ENCODE measurements at regions not wholly inside any gene's neighbourhood (a gene's known extent, or its start where the extent isn't known, plus 50 kb on each side); places are given as distances from the start of the nearest gene placed in this dataset.

DNA sequence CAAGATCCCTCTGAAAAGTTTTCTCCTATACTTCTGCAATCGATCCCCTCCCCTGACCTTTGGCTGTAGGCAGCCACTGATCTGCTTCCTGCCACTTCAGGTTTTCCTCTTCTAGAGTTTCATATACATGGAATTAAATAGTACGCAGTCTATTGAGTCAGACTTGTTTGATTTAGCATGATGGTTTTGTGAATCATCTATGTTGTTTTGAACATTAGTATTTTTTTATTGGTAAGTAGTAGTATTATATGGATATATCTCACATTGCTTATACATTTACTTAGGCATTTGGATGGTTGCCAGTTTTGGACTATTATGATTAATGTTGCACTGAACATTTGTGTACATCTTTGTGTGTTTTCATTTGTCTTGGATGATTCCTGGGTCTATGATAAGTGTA, 518.0 kb downstream of the CD109 start:
- TF ChIP-seq, protein P1, sequence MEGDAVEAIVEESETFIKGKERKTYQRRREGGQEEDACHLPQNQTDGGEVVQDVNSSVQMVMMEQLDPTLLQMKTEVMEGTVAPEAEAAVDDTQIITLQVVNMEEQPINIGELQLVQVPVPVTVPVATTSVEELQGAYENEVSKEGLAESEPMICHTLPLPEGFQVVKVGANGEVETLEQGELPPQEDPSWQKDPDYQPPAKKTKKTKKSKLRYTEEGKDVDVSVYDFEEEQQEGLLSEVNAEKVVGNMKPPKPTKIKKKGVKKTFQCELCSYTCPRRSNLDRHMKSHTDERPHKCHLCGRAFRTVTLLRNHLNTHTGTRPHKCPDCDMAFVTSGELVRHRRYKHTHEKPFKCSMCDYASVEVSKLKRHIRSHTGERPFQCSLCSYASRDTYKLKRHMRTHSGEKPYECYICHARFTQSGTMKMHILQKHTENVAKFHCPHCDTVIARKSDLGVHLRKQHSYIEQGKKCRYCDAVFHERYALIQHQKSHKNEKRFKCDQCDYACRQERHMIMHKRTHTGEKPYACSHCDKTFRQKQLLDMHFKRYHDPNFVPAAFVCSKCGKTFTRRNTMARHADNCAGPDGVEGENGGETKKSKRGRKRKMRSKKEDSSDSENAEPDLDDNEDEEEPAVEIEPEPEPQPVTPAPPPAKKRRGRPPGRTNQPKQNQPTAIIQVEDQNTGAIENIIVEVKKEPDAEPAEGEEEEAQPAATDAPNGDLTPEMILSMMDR (IDR thresholded peaks at IDR 0.05; ENCODE audit: poor library complexity, severe bottlenecking): no peak
- TF ChIP-seq EZH2 (IDR thresholded peaks at IDR 0.05; ENCODE audit: borderline replicate concordance, insufficient read depth, low read length, poor library complexity, severe bottlenecking) (no peak), TAF1 (IDR thresholded peaks at IDR 0.05; ENCODE audit: low read depth) (no peak), EP300 (conservative IDR thresholded peaks at IDR 0.05; ENCODE audit: poor library complexity, severe bottlenecking) (no peak), SMC3 (conservative IDR thresholded peaks at IDR 0.05; ENCODE audit: poor library complexity) (no peak), POLR2AphosphoS5 (IDR thresholded peaks at IDR 0.05) (no peak), MXI1 (conservative IDR thresholded peaks at IDR 0.05; ENCODE audit: poor library complexity, severe bottlenecking) (no peak), RAD21 (conservative IDR thresholded peaks at IDR 0.05) (no peak)
- TF ChIP-seq, protein P2, sequence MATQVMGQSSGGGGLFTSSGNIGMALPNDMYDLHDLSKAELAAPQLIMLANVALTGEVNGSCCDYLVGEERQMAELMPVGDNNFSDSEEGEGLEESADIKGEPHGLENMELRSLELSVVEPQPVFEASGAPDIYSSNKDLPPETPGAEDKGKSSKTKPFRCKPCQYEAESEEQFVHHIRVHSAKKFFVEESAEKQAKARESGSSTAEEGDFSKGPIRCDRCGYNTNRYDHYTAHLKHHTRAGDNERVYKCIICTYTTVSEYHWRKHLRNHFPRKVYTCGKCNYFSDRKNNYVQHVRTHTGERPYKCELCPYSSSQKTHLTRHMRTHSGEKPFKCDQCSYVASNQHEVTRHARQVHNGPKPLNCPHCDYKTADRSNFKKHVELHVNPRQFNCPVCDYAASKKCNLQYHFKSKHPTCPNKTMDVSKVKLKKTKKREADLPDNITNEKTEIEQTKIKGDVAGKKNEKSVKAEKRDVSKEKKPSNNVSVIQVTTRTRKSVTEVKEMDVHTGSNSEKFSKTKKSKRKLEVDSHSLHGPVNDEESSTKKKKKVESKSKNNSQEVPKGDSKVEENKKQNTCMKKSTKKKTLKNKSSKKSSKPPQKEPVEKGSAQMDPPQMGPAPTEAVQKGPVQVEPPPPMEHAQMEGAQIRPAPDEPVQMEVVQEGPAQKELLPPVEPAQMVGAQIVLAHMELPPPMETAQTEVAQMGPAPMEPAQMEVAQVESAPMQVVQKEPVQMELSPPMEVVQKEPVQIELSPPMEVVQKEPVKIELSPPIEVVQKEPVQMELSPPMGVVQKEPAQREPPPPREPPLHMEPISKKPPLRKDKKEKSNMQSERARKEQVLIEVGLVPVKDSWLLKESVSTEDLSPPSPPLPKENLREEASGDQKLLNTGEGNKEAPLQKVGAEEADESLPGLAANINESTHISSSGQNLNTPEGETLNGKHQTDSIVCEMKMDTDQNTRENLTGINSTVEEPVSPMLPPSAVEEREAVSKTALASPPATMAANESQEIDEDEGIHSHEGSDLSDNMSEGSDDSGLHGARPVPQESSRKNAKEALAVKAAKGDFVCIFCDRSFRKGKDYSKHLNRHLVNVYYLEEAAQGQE (IDR thresholded peaks at IDR 0.05; ENCODE audit: borderline replicate concordance): no peak
- H3K27ac ChIP-seq (ENCODE audit: low read length): no peak overlapping the region
- no peaks in the 10 kb centered on the region for H3K79me2 ChIP-seq (replicated peaks; ENCODE audit: insufficient read depth, low read length)
- H3K4me2 ChIP-seq (ENCODE audit: low read length): no peak overlapping the region
- H3K9ac ChIP-seq (ENCODE audit: low read length): no peak overlapping the region
- H3K9me2 ChIP-seq (ENCODE audit: insufficient read depth, low read length): no peaks in the 10 kb centered on the region
- no peak overlapping the region for H2AFZ ChIP-seq (ENCODE audit: low read depth, low read length)
- H3K36me3 ChIP-seq (ENCODE audit: insufficient read depth, low read length): no peaks in the 10 kb centered on the region
- no peaks in the 10 kb centered on the region for H3K9me3 ChIP-seq (ENCODE audit: low read length)
- H3F3A ChIP-seq (ENCODE audit: insufficient read depth, low read length, poor library complexity, severe bottlenecking): no peaks in the 10 kb centered on the region
- H3K4me3 ChIP-seq (ENCODE audit: low read length): no peak overlapping the region
- no peaks in the 10 kb centered on the region for H3K27me3 ChIP-seq (ENCODE audit: insufficient read depth, low read depth, low read length)
- H4K20me1 ChIP-seq (ENCODE audit: insufficient read depth): no peaks in the 10 kb centered on the region

DNA sequence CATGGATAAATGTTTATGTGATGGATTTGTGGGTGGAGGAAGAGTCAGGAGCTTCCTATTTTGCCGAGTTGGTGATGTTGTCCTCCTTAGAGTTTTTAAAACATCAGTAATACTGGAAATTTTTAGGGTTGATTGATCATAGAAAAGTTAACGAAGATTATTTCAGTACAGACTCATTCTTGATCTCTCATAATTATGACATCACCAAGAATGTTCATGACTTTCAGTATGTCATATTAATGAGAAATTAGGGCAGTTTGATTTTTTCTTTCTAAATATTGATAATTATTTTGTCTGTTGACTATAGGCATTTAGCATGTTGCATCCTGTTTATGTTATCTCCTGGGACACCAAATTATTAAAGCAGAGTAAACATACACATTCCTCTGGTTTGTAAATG, 512.2 kb downstream of the CD109 start:
- Histone ChIP-seq H3K9me3 (ENCODE audit: low read length) (peaks cover 3% of the 10 kb centered on the region), H3K36me3 (ENCODE audit: insufficient read depth, low read length) (no peaks in the 10 kb centered on the region), H3K27me3 (ENCODE audit: insufficient read depth, low read depth, low read length) (no peaks in the 10 kb centered on the region), H3K27ac (ENCODE audit: low read length) (no peak overlapping the region), H3K9me2 (ENCODE audit: insufficient read depth, low read length) (no peaks in the 10 kb centered on the region), H3K4me2 (ENCODE audit: low read length) (no peak overlapping the region), H3K9ac (ENCODE audit: low read length) (no peak overlapping the region), H4K20me1 (ENCODE audit: insufficient read depth) (no peaks in the 10 kb centered on the region), H3K4me3 (ENCODE audit: low read length) (no peak overlapping the region), H3K79me2 (replicated peaks; ENCODE audit: insufficient read depth, low read length) (no peaks in the 10 kb centered on the region), H3F3A (ENCODE audit: insufficient read depth, low read length, poor library complexity, severe bottlenecking) (no peaks in the 10 kb centered on the region), H2AFZ (ENCODE audit: low read depth, low read length) (no peak overlapping the region)
- TF ChIP-seq, protein P1 (IDR thresholded peaks at IDR 0.05; ENCODE audit: poor library complexity, severe bottlenecking): no peak
- TF ChIP-seq EP300 (conservative IDR thresholded peaks at IDR 0.05; ENCODE audit: poor library complexity, severe bottlenecking) (no peak), TAF1 (IDR thresholded peaks at IDR 0.05; ENCODE audit: low read depth) (no peak), SMC3 (conservative IDR thresholded peaks at IDR 0.05; ENCODE audit: poor library complexity) (no peak), POLR2AphosphoS5 (IDR thresholded peaks at IDR 0.05) (no peak), EZH2 (IDR thresholded peaks at IDR 0.05; ENCODE audit: borderline replicate concordance, insufficient read depth, low read length, poor library complexity, severe bottlenecking) (no peak), MXI1 (conservative IDR thresholded peaks at IDR 0.05; ENCODE audit: poor library complexity, severe bottlenecking) (no peak), RAD21 (conservative IDR thresholded peaks at IDR 0.05) (no peak)
- TF ChIP-seq, protein P2 (IDR thresholded peaks at IDR 0.05; ENCODE audit: borderline replicate concordance): no peak

All from neural cell (in vitro differentiated cells).